PC-3 (cell line): ENCODE measurements at regions not wholly inside any gene's neighbourhood (a gene's known extent, or its start where the extent isn't known, plus 50 kb on each side); places are given as distances from the start of the nearest gene placed in this dataset.

Experiments used
- ATAC-seq: fragments of 200-7000 bp; cut with Tn5 transposase; 2 replicates; pipeline ENCODE4 v1.9.1; 2020; ENCODE audit warnings: mild to moderate bottlenecking, moderate library complexity
- BruUV-seq: library from RNA; stranded (reverse); fragments of 400-500 nt; replicated peaks from 2 replicates; lab custom pipeline; 2021; lab: Mats Ljungman, UMichigan
- CTCF ChIA-PET: fragments of 300-600 bp; sonication (Branson Sonifier 250); formaldehyde crosslinking; loops from one replicate; lab custom pipeline; 2022; ENCODE audit warnings: antibody characterized with exemption; lab: Charles Lee
- POLR2A ChIA-PET: fragments of 300-600 bp; sonication (Branson Sonifier 250); formaldehyde crosslinking; loops from one replicate; lab custom pipeline; 2022; ENCODE audit warnings: antibody characterized with exemption; ENCODE audit not compliant: unreplicated experiment; lab: Charles Lee
- DNase-seq: peaks from one replicate; pipeline ENCODE4 v3.0.0-alpha.2; 2015
- H2AFZ ChIP-seq: fragments of 300-600 bp; sonication (generic); 2 replicates; pipeline ENCODE4 v1.6.0; 2016; ENCODE audit warnings: antibody characterized with exemption, low read length
- H3F3A ChIP-seq: fragments of 300-600 bp; sonication (generic); one replicate; pipeline ENCODE4 v1.6.0; 2017; ENCODE audit warnings: antibody characterized with exemption, low read length, control low read depth, mild to moderate bottlenecking; ENCODE audit not compliant: unreplicated experiment
- H3K27ac ChIP-seq: fragments of 300-600 bp; sonication (generic); 2 replicates; pipeline ENCODE4 v1.5.1; 2016; ENCODE audit warnings: mild to moderate bottlenecking, low read length
- H3K27me3 ChIP-seq: fragments of 300-600 bp; sonication (generic); 2 replicates; pipeline ENCODE4 v1.6.1; 2016; ENCODE audit warnings: low read length, mixed read lengths
- H3K36me3 ChIP-seq: fragments of 300-600 bp; sonication (generic); 2 replicates; pipeline ENCODE4 v1.6.1; 2016; ENCODE audit warnings: low read depth, mixed run types, low read length, mixed read lengths
- H3K4me1 ChIP-seq: fragments of 300-600 bp; sonication (generic); 2 replicates; pipeline ENCODE4 v1.5.1; 2016; ENCODE audit warnings: low read length; ENCODE audit not compliant: insufficient read depth
- H3K4me2 ChIP-seq: fragments of 300-600 bp; sonication (generic); 2 replicates; pipeline ENCODE4 v1.6.0; 2016; ENCODE audit warnings: low read length
- H3K4me3 ChIP-seq: fragments of 300-600 bp; sonication (generic); 2 replicates; pipeline ENCODE4 v1.5.1; 2016; ENCODE audit warnings: mild to moderate bottlenecking, low read length, mixed read lengths
- H3K79me2 ChIP-seq: fragments of 300-600 bp; sonication (generic); 2 replicates; pipeline ENCODE4 v1.6.1; 2017; ENCODE audit warnings: low read length, mixed read lengths
- H3K9ac ChIP-seq: fragments of 300-600 bp; sonication (generic); 2 replicates; pipeline ENCODE4 v1.6.0; 2016; ENCODE audit warnings: mild to moderate bottlenecking, low read length
- H3K9me2 ChIP-seq: fragments of 300-600 bp; sonication (generic); replicated peaks from 2 replicates; pipeline ENCODE4 v1.6.1; 2016; ENCODE audit warnings: mixed run types, low read length, mixed read lengths
- H3K9me3 ChIP-seq: fragments of 300-600 bp; sonication (generic); 2 replicates; pipeline ENCODE4 v1.6.1; 2016; ENCODE audit warnings: low read length, mixed read lengths
- H4K20me1 ChIP-seq: fragments of 300-600 bp; sonication (generic); 2 replicates; pipeline ENCODE4 v1.6.1; 2016; ENCODE audit warnings: low read length, mixed read lengths
- EZH2 ChIP-seq: fragments of 300-600 bp; sonication (generic); IDR thresholded peaks from one replicate; pipeline ENCODE4 v1.6.1; 2017; ENCODE audit warnings: antibody characterized with exemption, mild to moderate bottlenecking, low read length; ENCODE audit not compliant: unreplicated experiment
- EZH2phosphoT487 ChIP-seq: fragments of 300-600 bp; sonication (generic); IDR thresholded peaks from 2 replicates; pipeline ENCODE4 v1.6.1; 2018; ENCODE audit warnings: mild to moderate bottlenecking, antibody characterized with exemption, low read length, borderline replicate concordance
- intact Hi-C: fragments of 100-400 bp; cut with micrococcal nuclease; formaldehyde crosslinking; loops from 2 replicates; pipeline ENCODE4 v1.9.0; 2023
- TF ChIP-seq, protein P1 (sequence below): fragments of 300-600 bp; sonication (generic); conservative IDR thresholded peaks from 2 replicates; pipeline ENCODE4 v1.5.1; 2017; ENCODE audit warnings: antibody characterized with exemption, low read depth, mild to moderate bottlenecking, low read length

- Histone ChIP-seq H3K9me3 (no peaks in the 10 kb centered on the region), H3K27me3 (no peaks in the 10 kb centered on the region), H3K4me2 (no peak overlapping the region), H3K4me1 (no peaks in the 10 kb centered on the region), H4K20me1 (no peaks in the 10 kb centered on the region), H3K4me3 (no peak overlapping the region), H2AFZ (no peak overlapping the region), H3K9me2 (no peaks in the 10 kb centered on the region), H3K9ac (no peak overlapping the region), H3K79me2 (no peaks in the 10 kb centered on the region), H3K36me3 (no peaks in the 10 kb centered on the region), H3F3A (no peaks in the 10 kb centered on the region), H3K27ac (no peak overlapping the region)
- ATAC-seq (no peak), DNase-seq (no peak)
- no peak for TF ChIP-seq EZH2
- TF ChIP-seq EZH2phosphoT487: no peak
- TF ChIP-seq, protein P1, sequence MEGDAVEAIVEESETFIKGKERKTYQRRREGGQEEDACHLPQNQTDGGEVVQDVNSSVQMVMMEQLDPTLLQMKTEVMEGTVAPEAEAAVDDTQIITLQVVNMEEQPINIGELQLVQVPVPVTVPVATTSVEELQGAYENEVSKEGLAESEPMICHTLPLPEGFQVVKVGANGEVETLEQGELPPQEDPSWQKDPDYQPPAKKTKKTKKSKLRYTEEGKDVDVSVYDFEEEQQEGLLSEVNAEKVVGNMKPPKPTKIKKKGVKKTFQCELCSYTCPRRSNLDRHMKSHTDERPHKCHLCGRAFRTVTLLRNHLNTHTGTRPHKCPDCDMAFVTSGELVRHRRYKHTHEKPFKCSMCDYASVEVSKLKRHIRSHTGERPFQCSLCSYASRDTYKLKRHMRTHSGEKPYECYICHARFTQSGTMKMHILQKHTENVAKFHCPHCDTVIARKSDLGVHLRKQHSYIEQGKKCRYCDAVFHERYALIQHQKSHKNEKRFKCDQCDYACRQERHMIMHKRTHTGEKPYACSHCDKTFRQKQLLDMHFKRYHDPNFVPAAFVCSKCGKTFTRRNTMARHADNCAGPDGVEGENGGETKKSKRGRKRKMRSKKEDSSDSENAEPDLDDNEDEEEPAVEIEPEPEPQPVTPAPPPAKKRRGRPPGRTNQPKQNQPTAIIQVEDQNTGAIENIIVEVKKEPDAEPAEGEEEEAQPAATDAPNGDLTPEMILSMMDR: no peak
- no TSS peak for BruUV-seq
- intact Hi-C loops: no loop called here
- ChIA-PET POLR2A (no interaction called here), CTCF (no interaction called here)
Observed at GRCh38 chr18:67805261-67805660, 288.7 kb upstream of the DSEL start.

- Histone ChIP-seq H3K4me2 (no peak overlapping the region), H3K27ac (no peak overlapping the region), H3F3A (no peaks in the 10 kb centered on the region), H3K79me2 (no peaks in the 10 kb centered on the region), H3K36me3 (no peaks in the 10 kb centered on the region), H3K9me2 (no peaks in the 10 kb centered on the region), H3K4me3 (no peak overlapping the region), H3K9me3 (no peaks in the 10 kb centered on the region), H4K20me1 (no peaks in the 10 kb centered on the region), H3K27me3 (no peaks in the 10 kb centered on the region), H3K4me1 (no peaks in the 10 kb centered on the region), H3K9ac (no peak overlapping the region), H2AFZ (no peak overlapping the region)
- ChIA-PET POLR2A (no interaction called here), CTCF (no interaction called here)
- DNase-seq: no peak
- ATAC-seq: no peak
- TF ChIP-seq EZH2phosphoT487: no peak
- no peak for TF ChIP-seq EZH2
- TF ChIP-seq, protein P1: no peak
- BruUV-seq: no TSS peak
- intact Hi-C loops: no loop called here
Observed at GRCh38 chr18:67794521-67794920, 278.0 kb upstream of the DSEL start.

- Histone ChIP-seq H3K27ac (no peak overlapping the region), H3K9me2 (no peaks in the 10 kb centered on the region), H4K20me1 (no peaks in the 10 kb centered on the region), H3K36me3 (no peaks in the 10 kb centered on the region), H3K9ac (no peak overlapping the region), H3K79me2 (no peaks in the 10 kb centered on the region), H2AFZ (no peak overlapping the region), H3K4me2 (no peak overlapping the region), H3K4me1 (no peaks in the 10 kb centered on the region), H3K4me3 (no peak overlapping the region), H3K27me3 (no peaks in the 10 kb centered on the region), H3F3A (no peaks in the 10 kb centered on the region), H3K9me3 (no peaks in the 10 kb centered on the region)
- no TSS peak for BruUV-seq
- ATAC-seq (no peak), DNase-seq (no peak)
- CTCF ChIA-PET: no interaction called here
- POLR2A ChIA-PET: interaction anchor here (0.6 kb wide), 1 partner anchor 699 kb away, joined by 28 read pairs; no protein-coding TSS in a partner anchor
- intact Hi-C loops: no loop called here
- TF ChIP-seq, protein P1: no peak
- TF ChIP-seq EZH2phosphoT487: no peak
- TF ChIP-seq EZH2: no peak
Observed at GRCh38 chr18:67790527-67790926, 274.0 kb upstream of the DSEL start.
